ENCODE measurements at regions not wholly inside any gene's neighbourhood (a gene's known extent, or its start where the extent isn't known, plus 50 kb on each side); places are given as distances from the start of the nearest gene placed in this dataset.

GRCh38 chr18:51531501-51531900 lies 334.0 kb upstream of the MEX3C start:
- TF ChIP-seq CTCF (IDR thresholded peaks at IDR 0.05) (no peak), ELK1 (IDR thresholded peaks at IDR 0.05; ENCODE audit: low read depth, low read length) (no peak), RAD21 (conservative IDR thresholded peaks at IDR 0.05 in 1 of 2, IDR thresholded peaks at IDR 0.05 in 1 of 2) (no peak), ZNF302 (CRISPR knock-in tag; IDR thresholded peaks at IDR 0.05) (no peak), PBX3 (IDR thresholded peaks at IDR 0.05) (no peak), RARB (CRISPR knock-in tag; IDR thresholded peaks at IDR 0.05) (no peak), PHF8 (IDR thresholded peaks at IDR 0.05; ENCODE audit: borderline replicate concordance, low read depth) (no peak), BHLHE40 (IDR thresholded peaks at IDR 0.05; ENCODE audit: low read depth, low read length) (no peak)

Measured in A549 (cell line).